ENCODE measurements at regions not wholly inside any gene's neighbourhood (a gene's known extent, or its start where the extent isn't known, plus 50 kb on each side); places are given as distances from the start of the nearest gene placed in this dataset.

DNA sequence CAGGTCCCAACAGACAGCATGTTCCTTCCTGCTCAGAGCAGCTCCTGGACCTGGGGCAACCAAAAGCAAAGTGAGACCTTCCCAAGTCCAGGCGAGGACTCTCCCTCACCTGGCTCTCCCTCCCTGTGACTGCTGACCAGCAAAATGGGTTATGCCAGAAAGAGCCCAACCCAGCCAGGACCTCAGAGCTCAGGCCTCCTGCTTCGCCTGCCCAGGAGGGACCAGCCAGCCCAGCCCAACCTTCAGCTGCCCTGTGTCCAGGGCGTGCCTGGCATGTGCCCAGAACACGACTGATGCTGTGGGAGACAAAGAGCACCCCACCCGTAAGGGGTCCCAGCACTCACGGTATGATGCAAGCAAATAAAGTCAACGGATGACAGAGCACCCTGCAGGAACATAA, 74.0 kb upstream of the CST7 start:
- DNase-seq (ENCODE audit: low read depth): no peak
- TF ChIP-seq, protein P1, sequence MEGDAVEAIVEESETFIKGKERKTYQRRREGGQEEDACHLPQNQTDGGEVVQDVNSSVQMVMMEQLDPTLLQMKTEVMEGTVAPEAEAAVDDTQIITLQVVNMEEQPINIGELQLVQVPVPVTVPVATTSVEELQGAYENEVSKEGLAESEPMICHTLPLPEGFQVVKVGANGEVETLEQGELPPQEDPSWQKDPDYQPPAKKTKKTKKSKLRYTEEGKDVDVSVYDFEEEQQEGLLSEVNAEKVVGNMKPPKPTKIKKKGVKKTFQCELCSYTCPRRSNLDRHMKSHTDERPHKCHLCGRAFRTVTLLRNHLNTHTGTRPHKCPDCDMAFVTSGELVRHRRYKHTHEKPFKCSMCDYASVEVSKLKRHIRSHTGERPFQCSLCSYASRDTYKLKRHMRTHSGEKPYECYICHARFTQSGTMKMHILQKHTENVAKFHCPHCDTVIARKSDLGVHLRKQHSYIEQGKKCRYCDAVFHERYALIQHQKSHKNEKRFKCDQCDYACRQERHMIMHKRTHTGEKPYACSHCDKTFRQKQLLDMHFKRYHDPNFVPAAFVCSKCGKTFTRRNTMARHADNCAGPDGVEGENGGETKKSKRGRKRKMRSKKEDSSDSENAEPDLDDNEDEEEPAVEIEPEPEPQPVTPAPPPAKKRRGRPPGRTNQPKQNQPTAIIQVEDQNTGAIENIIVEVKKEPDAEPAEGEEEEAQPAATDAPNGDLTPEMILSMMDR (IDR thresholded peaks at IDR 0.05; ENCODE audit: control insufficient read depth, extremely low read depth, insufficient read depth): no peak
- no peak overlapping the region for H3K4me3 ChIP-seq (ENCODE audit: low read depth, low read length)

GRCh38 chr20:24877652-24878051, 71.4 kb upstream of the CST7 start:
- DNase-seq (ENCODE audit: low read depth): no peak
- H3K4me3 ChIP-seq (ENCODE audit: low read depth, low read length): no peak overlapping the region
- TF ChIP-seq, protein P1 (IDR thresholded peaks at IDR 0.05; ENCODE audit: control insufficient read depth, extremely low read depth, insufficient read depth): no peak

DNA sequence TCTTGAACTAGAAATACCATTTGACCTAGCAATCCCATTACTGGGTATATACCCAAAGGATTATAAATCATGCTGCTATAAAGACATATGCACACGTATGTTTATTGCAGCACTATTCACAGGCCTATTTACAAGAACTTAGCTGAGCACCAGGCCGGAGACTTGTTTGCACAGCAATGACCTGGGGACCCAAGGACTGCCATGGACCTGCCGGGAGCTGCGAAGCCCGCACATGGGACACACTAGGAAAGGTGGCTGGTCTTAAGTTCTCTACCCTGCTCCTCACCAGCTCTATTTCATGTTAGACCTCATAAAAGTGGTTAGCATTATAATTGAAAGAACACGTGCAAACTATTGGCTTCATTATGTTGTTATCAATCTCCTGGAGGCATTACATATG, 70.4 kb upstream of the CST7 start:
- no peak overlapping the region for H3K4me3 ChIP-seq (ENCODE audit: low read depth, low read length)
- DNase-seq (ENCODE audit: low read depth): no peak
- TF ChIP-seq, protein P1 (IDR thresholded peaks at IDR 0.05; ENCODE audit: control insufficient read depth, extremely low read depth, insufficient read depth): no peak

- no peak for DNase-seq (ENCODE audit: low read depth)
- no peak overlapping the region for H3K4me3 ChIP-seq (ENCODE audit: low read depth, low read length)
- TF ChIP-seq, protein P1 (IDR thresholded peaks at IDR 0.05; ENCODE audit: control insufficient read depth, extremely low read depth, insufficient read depth): no peak
Measured at GRCh38 chr20:24879875-24880274, 69.2 kb upstream of the CST7 start.

DNA sequence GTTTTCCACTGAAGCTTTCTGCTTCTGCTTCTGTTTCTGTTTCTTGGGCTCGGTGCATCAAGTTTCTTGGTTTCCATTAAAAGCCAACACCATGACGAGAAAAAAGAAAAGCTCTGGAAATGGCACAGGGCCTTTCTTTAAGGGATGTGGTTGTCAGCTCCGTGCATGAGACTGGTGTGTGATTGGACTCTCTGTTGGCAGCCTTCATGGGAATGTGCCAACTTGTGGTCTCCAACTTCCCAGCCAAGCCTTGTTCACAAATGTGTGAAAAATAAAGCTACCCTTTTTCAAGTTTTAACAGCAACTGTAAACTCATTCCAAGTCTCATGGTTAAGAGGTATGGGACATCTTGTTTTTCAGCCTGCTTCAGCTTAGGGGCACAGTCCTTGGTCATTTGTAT, 68.7 kb upstream of the CST7 start:
- TF ChIP-seq, protein P1 (IDR thresholded peaks at IDR 0.05; ENCODE audit: control insufficient read depth, extremely low read depth, insufficient read depth): no peak
- no peak for DNase-seq (ENCODE audit: low read depth)
- no peak overlapping the region for H3K4me3 ChIP-seq (ENCODE audit: low read depth, low read length)

DNA sequence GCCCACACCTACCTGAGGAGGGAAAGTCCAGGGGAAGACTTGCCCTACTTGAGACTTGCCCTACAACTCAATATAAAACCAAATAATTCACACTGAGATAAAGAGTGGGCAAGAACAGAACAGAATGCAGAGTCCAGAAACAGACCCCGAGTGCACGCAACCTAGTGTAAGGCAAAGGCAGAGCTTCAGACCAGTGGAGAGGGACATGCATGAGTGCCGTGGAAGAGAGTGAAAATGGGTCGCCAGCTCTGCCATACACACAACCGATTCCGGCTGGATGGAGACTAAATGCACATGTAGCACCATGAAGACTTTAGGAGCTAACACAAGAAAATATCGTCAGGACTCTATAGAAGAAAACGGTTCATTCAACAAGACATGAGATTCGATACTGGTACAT, 58.8 kb upstream of the CST7 start:
- TF ChIP-seq, protein P1 (IDR thresholded peaks at IDR 0.05; ENCODE audit: control insufficient read depth, extremely low read depth, insufficient read depth): no peak
- DNase-seq (ENCODE audit: low read depth): no peak
- H3K4me3 ChIP-seq (ENCODE audit: low read depth, low read length): no peak overlapping the region

GRCh38 chr20:24891546-24892393, 57.3 kb upstream of the CST7 start:
- TF ChIP-seq, protein P1 (IDR thresholded peaks at IDR 0.05; ENCODE audit: control insufficient read depth, extremely low read depth, insufficient read depth): no peak
- H3K4me3 ChIP-seq (ENCODE audit: low read depth, low read length): no peak overlapping the region
- no peak for DNase-seq (ENCODE audit: low read depth)
